H9 (cell line): ENCODE measurements at regions not wholly inside any gene's neighbourhood (a gene's known extent, or its start where the extent isn't known, plus 50 kb on each side); places are given as distances from the start of the nearest gene placed in this dataset.

Source experiments
- DNase-seq: peaks from one replicate; pipeline ENCODE4 v3.0.0-alpha.2; 2017
- H2AFZ ChIP-seq: one replicate; pipeline ENCODE4 v1.6.1; 2013; ENCODE audit warnings: mild to moderate bottlenecking, low read length, control low read depth, moderate library complexity
- H2AK5ac ChIP-seq: 2 replicates; pipeline ENCODE4 v1.6.1; 2013; ENCODE audit warnings: low read length, control low read depth, mixed read lengths; ENCODE audit not compliant: insufficient read length
- H2BK120ac ChIP-seq: one replicate; pipeline ENCODE4 v1.6.1; 2013; ENCODE audit warnings: low read depth, mild to moderate bottlenecking, low read length, control low read depth, inconsistent platforms; ENCODE audit not compliant: poor library complexity, severe bottlenecking
- H2BK12ac ChIP-seq: 2 replicates; pipeline ENCODE4 v1.6.1; 2013; ENCODE audit warnings: low read length, control low read depth, mixed read lengths, low read depth; ENCODE audit not compliant: insufficient read length
- H2BK15ac ChIP-seq: 2 replicates; pipeline ENCODE4 v1.6.1; 2013; ENCODE audit warnings: low read depth, low read length, control low read depth
- H2BK20ac ChIP-seq: one replicate; pipeline ENCODE4 v1.6.1; 2013; ENCODE audit warnings: low read depth, mild to moderate bottlenecking, low read length, control low read depth, inconsistent platforms; ENCODE audit not compliant: poor library complexity, severe bottlenecking
- H2BK5ac ChIP-seq: 2 replicates; pipeline ENCODE4 v1.6.1; 2013; ENCODE audit warnings: low read length, control low read depth, mixed read lengths; ENCODE audit not compliant: insufficient read length
- H3K14ac ChIP-seq: 2 replicates; pipeline ENCODE4 v1.6.1; 2013; ENCODE audit warnings: low read length, control low read depth; ENCODE audit not compliant: insufficient read depth
- H3K18ac ChIP-seq: 2 replicates; pipeline ENCODE4 v1.6.1; 2013; ENCODE audit warnings: low read depth, mild to moderate bottlenecking, mixed read lengths, low read length, control low read depth; ENCODE audit not compliant: insufficient read length
- H3K23ac ChIP-seq: 2 replicates; pipeline ENCODE4 v1.6.1; 2013; ENCODE audit warnings: low read length, control low read depth, mixed read lengths, low read depth; ENCODE audit not compliant: insufficient read length
- H3K23me2 ChIP-seq: 2 replicates; pipeline ENCODE4 v1.6.1; 2013; ENCODE audit warnings: low read depth, mild to moderate bottlenecking, mixed read lengths, low read length, control low read depth; ENCODE audit not compliant: insufficient read length, poor library complexity, severe bottlenecking
- H3K27ac ChIP-seq: 2 replicates; pipeline ENCODE4 v1.5.1; 2013; ENCODE audit warnings: low read length, control low read depth, mixed read lengths, low read depth; ENCODE audit not compliant: insufficient read length
- H3K27me3 ChIP-seq: 2 replicates; pipeline ENCODE4 v1.6.1; 2013; ENCODE audit warnings: low read length, control low read depth, inconsistent platforms; ENCODE audit not compliant: insufficient read depth
- H3K4ac ChIP-seq: 2 replicates; pipeline ENCODE4 v1.6.1; 2013; ENCODE audit warnings: low read depth, mild to moderate bottlenecking, control low read depth, inconsistent platforms, low read length, moderate library complexity
- H3K4me1 ChIP-seq: 2 replicates; pipeline ENCODE4 v1.6.1; 2013; ENCODE audit warnings: low read length, control low read depth, inconsistent platforms; ENCODE audit not compliant: insufficient read depth
- H3K4me2 ChIP-seq: 2 replicates; pipeline ENCODE4 v1.6.1; 2013; ENCODE audit warnings: low read length, control low read depth, mixed read lengths; ENCODE audit not compliant: insufficient read length, insufficient read depth
- H3K56ac ChIP-seq: 2 replicates; pipeline ENCODE4 v1.6.1; 2013; ENCODE audit warnings: low read depth, mild to moderate bottlenecking, mixed read lengths, low read length, control low read depth; ENCODE audit not compliant: insufficient read length
- H3K79me1 ChIP-seq: 2 replicates; pipeline ENCODE4 v1.6.1; 2013; ENCODE audit warnings: low read depth, mild to moderate bottlenecking, moderate library complexity, low read length, control low read depth, inconsistent platforms; ENCODE audit not compliant: insufficient read depth, poor library complexity, severe bottlenecking
- H3K79me2 ChIP-seq: 2 replicates; pipeline ENCODE4 v1.6.1; 2013; ENCODE audit warnings: low read length, control low read depth, inconsistent platforms; ENCODE audit not compliant: insufficient read depth
- H3K9ac ChIP-seq: 2 replicates; pipeline ENCODE4 v1.6.1; 2013; ENCODE audit warnings: low read length, control low read depth, mixed read lengths; ENCODE audit not compliant: insufficient read length; ENCODE audit errors: extremely low read depth
- H3K9me3 ChIP-seq: one replicate; pipeline ENCODE4 v1.6.1; 2013; ENCODE audit warnings: low read depth, low read length, inconsistent platforms; ENCODE audit not compliant: control insufficient read depth
- H3T11ph ChIP-seq: one replicate; pipeline ENCODE4 v1.6.1; 2013; ENCODE audit warnings: mild to moderate bottlenecking, low read length, control low read depth, inconsistent platforms
- H4K20me1 ChIP-seq: one replicate; pipeline ENCODE4 v1.6.1; 2013; ENCODE audit not compliant: control insufficient read depth, insufficient read length, insufficient read depth
- H4K5ac ChIP-seq: 2 replicates; pipeline ENCODE4 v1.6.1; 2013; ENCODE audit warnings: low read depth, mild to moderate bottlenecking, mixed read lengths, low read length, control low read depth; ENCODE audit not compliant: insufficient read length
- H4K8ac ChIP-seq: replicated peaks from 2 replicates; pipeline ENCODE4 v1.6.1; 2013; ENCODE audit warnings: low read length, control low read depth, mixed read lengths, low read depth; ENCODE audit not compliant: insufficient read length
- H4K91ac ChIP-seq: 2 replicates; pipeline ENCODE4 v1.6.1; 2013; ENCODE audit warnings: low read depth, mild to moderate bottlenecking, moderate library complexity, mixed read lengths, low read length, control low read depth; ENCODE audit not compliant: insufficient read length
- H3K27ac Mint-ChIP-seq, 3 experiments: 2 replicates in 2 of 3; 3 replicates in 1 of 3; pipeline ENCODE4 v1.8.0; 2020 to 2021; ENCODE audit warnings: mixed read lengths in 3 of 3, mild to moderate bottlenecking in 1 of 3, moderate library complexity in 1 of 3
- H3K27me3 Mint-ChIP-seq: 2 replicates; pipeline ENCODE4 v1.8.0; 2021; ENCODE audit warnings: low read depth, mild to moderate bottlenecking, moderate library complexity, mixed read lengths
- H3K36me3 Mint-ChIP-seq, 3 experiments: 2 replicates in 2 of 3; 3 replicates in 1 of 3; pipeline ENCODE4 v1.8.0; 2020 to 2021; ENCODE audit warnings: low read depth in 3 of 3, mixed read lengths in 3 of 3; ENCODE audit not compliant: insufficient read depth in 1 of 3
- H3K4me1 Mint-ChIP-seq, 2 experiments: 2 replicates each; pipeline ENCODE4 v1.8.0; 2020; ENCODE audit warnings: mixed read lengths in 2 of 2
- H3K4me3 Mint-ChIP-seq, 2 experiments: 2 replicates in 1 of 2; 3 replicates in 1 of 2; pipeline ENCODE4 v1.8.0; 2020 to 2021; ENCODE audit warnings: mild to moderate bottlenecking in 2 of 2, mixed read lengths in 2 of 2, moderate library complexity in 1 of 2
- H3K9me3 Mint-ChIP-seq, 2 experiments: 2 replicates in 1 of 2; 3 replicates in 1 of 2; pipeline ENCODE4 v1.8.0; 2020; ENCODE audit warnings: mild to moderate bottlenecking in 2 of 2, mixed read lengths in 2 of 2, moderate library complexity in 1 of 2
- CTCF ChIP-seq: fragments of 200-600 bp; sonication (generic); conservative IDR thresholded peaks from 3 replicates; pipeline ENCODE4 v1.8.0; 2021; ENCODE audit warnings: antibody characterized with exemption, mild to moderate bottlenecking
- WGBS: extraction: QIAGEN DNeasy Blood & Tissue Kit; methylation state at CpG from one replicate; pipeline ENCODE4 v1.1.7; 2013; ENCODE audit warnings: missing lambda C conversion rate, low lambda C conversion rate, mixed read lengths; ENCODE audit not compliant: insufficient read length; ENCODE audit errors: extremely low coverage; 5-methylcytosine and 5-hydroxymethylcytosine counted together

GRCh38 chr5:167888393-167888792, 403.1 kb upstream of the WWC1 start:
- H3K23me2 ChIP-seq = no peaks in the 10 kb centered on the region
- Mint-ChIP-seq H3K36me3 (peaks cover 0 to 2% (median 0%) of the 10 kb centered on the region in 3 experiments; a peak in 3 of 7 replicates), H3K4me3 (no peak overlapping the region), H3K4me1 (peaks cover 43 to 44% of the 10 kb centered on the region in 2 experiments), H3K27me3 (no peaks in the 10 kb centered on the region), H3K9me3 (peaks cover 3 to 6% of the 10 kb centered on the region in 2 experiments; a peak in 3 of 5 replicates), H3K27ac (no peak overlapping the region)
- H2AFZ ChIP-seq = no peak overlapping the region
- no peak overlapping the region for H2BK15ac ChIP-seq
- no peak overlapping the region for H3K18ac ChIP-seq
- H3K23ac ChIP-seq = no peak overlapping the region
- no peak overlapping the region for H3T11ph ChIP-seq
- H3K14ac ChIP-seq = no peak overlapping the region
- H4K5ac ChIP-seq = no peak overlapping the region
- no peaks in the 10 kb centered on the region for H3K79me2 ChIP-seq
- no peak overlapping the region for H3K4ac ChIP-seq
- H3K4me2 ChIP-seq = no peak overlapping the region
- no peak overlapping the region for H3K56ac ChIP-seq
- H4K91ac ChIP-seq = no peak overlapping the region
- H3K27ac ChIP-seq = no peak overlapping the region
- no peak overlapping the region for H2BK120ac ChIP-seq
- H4K20me1 ChIP-seq = no peaks in the 10 kb centered on the region
- no peak overlapping the region for H2AK5ac ChIP-seq
- no CpG with 5 or more reads among the region's 1 CpG for WGBS
- no peaks in the 10 kb centered on the region for H3K27me3 ChIP-seq
- no peaks in the 10 kb centered on the region for H3K79me1 ChIP-seq
- H2BK20ac ChIP-seq = no peak overlapping the region
- H3K9me3 ChIP-seq = no peaks in the 10 kb centered on the region
- H3K4me1 ChIP-seq = peaks cover 6% of the 10 kb centered on the region; the same call in 1 of the 2 replicates
- no peak for DNase-seq
- H2BK5ac ChIP-seq = no peak overlapping the region
- no peak overlapping the region for H3K9ac ChIP-seq
- H2BK12ac ChIP-seq = no peak overlapping the region
- TF ChIP-seq CTCF = peak; percentile 38; the same call in 2 of the 3 replicates
- no peak overlapping the region for H4K8ac ChIP-seq
